GM12892 (cell line): ENCODE measurements at regions not wholly inside any gene's neighbourhood (a gene's known extent, or its start where the extent isn't known, plus 50 kb on each side); places are given as distances from the start of the nearest gene placed in this dataset.

Experiments used
- POLR2A ChIP-seq: IDR thresholded peaks from 2 replicates; pipeline ENCODE4 v1.6.1; 2011; ENCODE audit warnings: low read depth, low read length, control low read depth
- POLR2AphosphoS5 ChIP-seq: IDR thresholded peaks from 2 replicates; pipeline ENCODE4 v1.6.1; 2011; ENCODE audit warnings: low read depth, low read length, control low read depth
- TAF1 ChIP-seq: IDR thresholded peaks from 2 replicates; pipeline ENCODE4 v1.6.1; 2011; ENCODE audit warnings: low read depth, mild to moderate bottlenecking, control low read depth, low read length, borderline replicate concordance

- TF ChIP-seq POLR2A (no peak), POLR2AphosphoS5 (no peak), TAF1 (no peak)
These were observed 746.3 kb downstream of the JRKL start for GRCh38 chr11:97136067-97136466.
